ENCODE measurements at regions not wholly inside any gene's neighbourhood (a gene's known extent, or its start where the extent isn't known, plus 50 kb on each side); places are given as distances from the start of the nearest gene placed in this dataset.
"Not testable (repeated sequence)": the region's sequence is repeated elsewhere in the genome, so short reads cannot be mapped to it uniquely, and the experiment has no call there.

GRCh38 chr2:17401096-17401495, 117.1 kb downstream of the RAD51AP2 start:
- DNase-seq (ENCODE audit: low spot score): no peak
- Mint-ChIP-seq H3K4me3 (no peak overlapping the region), H3K4me1 (ENCODE audit: low read depth) (no peaks in the 10 kb centered on the region), H3K27ac (no peak overlapping the region), H3K9me3 (peaks cover 18% of the 10 kb centered on the region), H3K27me3 (ENCODE audit: low read depth) (no peaks in the 10 kb centered on the region), H3K36me3 (ENCODE audit: low read depth) (no peaks in the 10 kb centered on the region)

- H3K27me3 Mint-ChIP-seq (ENCODE audit: low read depth): no peaks in the 10 kb centered on the region
Measured at GRCh38 chr2:17398770-17399169, 119.5 kb downstream of the RAD51AP2 start.

GRCh38 chr2:17388798-17389197, 129.4 kb downstream of the RAD51AP2 start:
- Mint-ChIP-seq H3K27ac (no peak overlapping the region), H3K4me3 (no peak overlapping the region), H3K27me3 (ENCODE audit: low read depth) (no peaks in the 10 kb centered on the region), H3K9me3 (peaks cover 4% of the 10 kb centered on the region), H3K36me3 (ENCODE audit: low read depth) (no peaks in the 10 kb centered on the region), H3K4me1 (ENCODE audit: low read depth) (no peaks in the 10 kb centered on the region)
- DNase-seq (ENCODE audit: low spot score): no peak

More at GRCh38 chr2:17398770-17399169, 119.5 kb downstream of the RAD51AP2 start:
- Mint-ChIP-seq H3K27ac (no peak overlapping the region), H3K9me3 (peaks cover 14% of the 10 kb centered on the region), H3K36me3 (ENCODE audit: low read depth) (no peaks in the 10 kb centered on the region), H3K4me3 (no peak overlapping the region), H3K4me1 (ENCODE audit: low read depth) (no peaks in the 10 kb centered on the region)
- DNase-seq (ENCODE audit: low spot score): no peak

GRCh38 chr2:17387591-17387990, 130.6 kb downstream of the RAD51AP2 start:
- no peak overlapping the region for H3K27ac Mint-ChIP-seq
- H3K4me1 Mint-ChIP-seq (ENCODE audit: low read depth): no peaks in the 10 kb centered on the region
- no peak for DNase-seq (ENCODE audit: low spot score)
- no peaks in the 10 kb centered on the region for H3K36me3 Mint-ChIP-seq (ENCODE audit: low read depth)
- H3K9me3 Mint-ChIP-seq: peaks cover 4% of the 10 kb centered on the region
- H3K27me3 Mint-ChIP-seq (ENCODE audit: low read depth): no peaks in the 10 kb centered on the region
- H3K4me3 Mint-ChIP-seq: no peak overlapping the region

GRCh38 chr2:17386771-17387170, 131.5 kb downstream of the RAD51AP2 start:
- H3K27me3 Mint-ChIP-seq (ENCODE audit: low read depth): no peaks in the 10 kb centered on the region

GRCh38 chr2:17380003-17380402, 138.2 kb downstream of the RAD51AP2 start:
- Mint-ChIP-seq H3K4me3 (no peak overlapping the region), H3K36me3 (ENCODE audit: low read depth) (no peaks in the 10 kb centered on the region), H3K27ac (no peak overlapping the region), H3K27me3 (ENCODE audit: low read depth) (no peaks in the 10 kb centered on the region), H3K9me3 (no peaks in the 10 kb centered on the region), H3K4me1 (ENCODE audit: low read depth) (no peaks in the 10 kb centered on the region)
- no peak for DNase-seq (ENCODE audit: low spot score)

More at GRCh38 chr2:17386771-17387170, 131.5 kb downstream of the RAD51AP2 start:
- no peak for DNase-seq (ENCODE audit: low spot score)
- no peak overlapping the region for H3K4me3 Mint-ChIP-seq
- H3K4me1 Mint-ChIP-seq (ENCODE audit: low read depth): no peaks in the 10 kb centered on the region
- H3K9me3 Mint-ChIP-seq: peaks cover 4% of the 10 kb centered on the region
- no peaks in the 10 kb centered on the region for H3K36me3 Mint-ChIP-seq (ENCODE audit: low read depth)
- no peak overlapping the region for H3K27ac Mint-ChIP-seq

- no peaks in the 10 kb centered on the region for H3K36me3 Mint-ChIP-seq (ENCODE audit: low read depth)
- no peak overlapping the region for H3K4me3 Mint-ChIP-seq
- H3K4me1 Mint-ChIP-seq (ENCODE audit: low read depth): no peaks in the 10 kb centered on the region
- H3K27ac Mint-ChIP-seq: no peak overlapping the region
- no peaks in the 10 kb centered on the region for H3K27me3 Mint-ChIP-seq (ENCODE audit: low read depth)
- no peak for DNase-seq (ENCODE audit: low spot score)
- peaks cover 9% of the 10 kb centered on the region for H3K9me3 Mint-ChIP-seq
Measured at GRCh38 chr2:17375262-17375661, 143.0 kb downstream of the RAD51AP2 start.

- peaks cover 15% of the 10 kb centered on the region for H3K9me3 Mint-ChIP-seq
Measured at GRCh38 chr2:17373741-17374140, 144.5 kb downstream of the RAD51AP2 start.

GRCh38 chr2:17373041-17373440, 145.2 kb downstream of the RAD51AP2 start:
- Mint-ChIP-seq H3K9me3 (peaks cover 15% of the 10 kb centered on the region), H3K4me1 (ENCODE audit: low read depth) (no peaks in the 10 kb centered on the region), H3K36me3 (ENCODE audit: low read depth) (no peaks in the 10 kb centered on the region), H3K27ac (no peak overlapping the region), H3K27me3 (ENCODE audit: low read depth) (no peaks in the 10 kb centered on the region), H3K4me3 (no peak overlapping the region)
- no peak for DNase-seq (ENCODE audit: low spot score)

More at GRCh38 chr2:17373741-17374140, 144.5 kb downstream of the RAD51AP2 start:
- no peaks in the 10 kb centered on the region for H3K27me3 Mint-ChIP-seq (ENCODE audit: low read depth)
- H3K4me1 Mint-ChIP-seq (ENCODE audit: low read depth): no peaks in the 10 kb centered on the region
- H3K4me3 Mint-ChIP-seq: no peak overlapping the region
- DNase-seq (ENCODE audit: low spot score): no peak
- H3K27ac Mint-ChIP-seq: no peak overlapping the region
- no peaks in the 10 kb centered on the region for H3K36me3 Mint-ChIP-seq (ENCODE audit: low read depth)

GRCh38 chr2:17363846-17364245, 154.4 kb downstream of the RAD51AP2 start:
- no peak overlapping the region for H3K27ac Mint-ChIP-seq
- H3K9me3 Mint-ChIP-seq: peaks cover 10% of the 10 kb centered on the region
- no peaks in the 10 kb centered on the region for H3K36me3 Mint-ChIP-seq (ENCODE audit: low read depth)
- no peaks in the 10 kb centered on the region for H3K4me1 Mint-ChIP-seq (ENCODE audit: low read depth)
- no peak overlapping the region for H3K4me3 Mint-ChIP-seq
- H3K27me3 Mint-ChIP-seq (ENCODE audit: low read depth): no peaks in the 10 kb centered on the region
- no peak for DNase-seq (ENCODE audit: low spot score)

- no peaks in the 10 kb centered on the region for H3K4me1 Mint-ChIP-seq (ENCODE audit: low read depth)
- H3K27ac Mint-ChIP-seq: no peak overlapping the region
- H3K4me3 Mint-ChIP-seq: no peak overlapping the region
- H3K36me3 Mint-ChIP-seq (ENCODE audit: low read depth): no peaks in the 10 kb centered on the region
- H3K9me3 Mint-ChIP-seq: peaks cover 9% of the 10 kb centered on the region
- no peak for DNase-seq (ENCODE audit: low spot score)
- H3K27me3 Mint-ChIP-seq (ENCODE audit: low read depth): no peaks in the 10 kb centered on the region
Measured at GRCh38 chr2:17362956-17363355, 155.3 kb downstream of the RAD51AP2 start.

GRCh38 chr2:17355608-17356329, 162.5 kb downstream of the RAD51AP2 start:
- Mint-ChIP-seq H3K27me3 (ENCODE audit: low read depth) (no peaks in the 10 kb centered on the region), H3K27ac (no peak overlapping the region), H3K4me1 (ENCODE audit: low read depth) (no peaks in the 10 kb centered on the region), H3K36me3 (ENCODE audit: low read depth) (no peaks in the 10 kb centered on the region), H3K9me3 (no peaks in the 10 kb centered on the region), H3K4me3 (no peak overlapping the region)
- DNase-seq (ENCODE audit: low spot score): no peak

- no peaks in the 10 kb centered on the region for H3K9me3 Mint-ChIP-seq
- H3K27ac Mint-ChIP-seq: no peak overlapping the region
- no peak overlapping the region for H3K4me3 Mint-ChIP-seq
- no peaks in the 10 kb centered on the region for H3K27me3 Mint-ChIP-seq (ENCODE audit: low read depth)
- no peaks in the 10 kb centered on the region for H3K4me1 Mint-ChIP-seq (ENCODE audit: low read depth)
- no peak for DNase-seq (ENCODE audit: low spot score)
- H3K36me3 Mint-ChIP-seq (ENCODE audit: low read depth): no peaks in the 10 kb centered on the region
Measured at GRCh38 chr2:17353263-17353662, 165.0 kb downstream of the RAD51AP2 start.

GRCh38 chr2:17342692-17343091, 175.5 kb downstream of the RAD51AP2 start:
- not testable (repeated sequence) for H3K36me3 Mint-ChIP-seq (ENCODE audit: low read depth); H3K9me3 Mint-ChIP-seq; H3K27me3 Mint-ChIP-seq (ENCODE audit: low read depth); H3K4me1 Mint-ChIP-seq (ENCODE audit: low read depth); H3K4me3 Mint-ChIP-seq; H3K27ac Mint-ChIP-seq; DNase-seq (ENCODE audit: low spot score)

- no peak for DNase-seq (ENCODE audit: low spot score)
- H3K9me3 Mint-ChIP-seq: no peaks in the 10 kb centered on the region
- H3K27ac Mint-ChIP-seq: no peak overlapping the region
- no peaks in the 10 kb centered on the region for H3K4me1 Mint-ChIP-seq (ENCODE audit: low read depth)
- no peaks in the 10 kb centered on the region for H3K27me3 Mint-ChIP-seq (ENCODE audit: low read depth)
- H3K4me3 Mint-ChIP-seq: no peak overlapping the region
- no peaks in the 10 kb centered on the region for H3K36me3 Mint-ChIP-seq (ENCODE audit: low read depth)
Measured at GRCh38 chr2:17337507-17337906, 180.7 kb downstream of the RAD51AP2 start.
